OCI-LY7 (cell line): ENCODE measurements at regions not wholly inside any gene's neighbourhood (a gene's known extent, or its start where the extent isn't known, plus 50 kb on each side); places are given as distances from the start of the nearest gene placed in this dataset.

Experiments used
- BruUV-seq: library from RNA; stranded (reverse); fragments of 400-500 nt; replicated peaks from 2 replicates; lab custom pipeline; 2021; lab: Mats Ljungman, UMichigan
- CTCF ChIA-PET: fragments of 300-600 bp; sonication (Branson Sonifier 250); formaldehyde crosslinking; loops from one replicate; lab custom pipeline; 2022; ENCODE audit warnings: antibody characterized with exemption; ENCODE audit not compliant: unreplicated experiment; lab: Charles Lee
- POLR2A ChIA-PET: fragments of 300-600 bp; sonication (Branson Sonifier 250); formaldehyde crosslinking; loops from one replicate; lab custom pipeline; 2022; ENCODE audit warnings: antibody characterized with exemption; lab: Charles Lee
- DNase-seq: peaks from one replicate; pipeline ENCODE4 v3.0.0-alpha.2; 2015; ENCODE audit warnings: low spot score
- H2AFZ ChIP-seq: fragments of 200-600 bp; sonication (generic), shearing (Covaris generic); 2 replicates; pipeline ENCODE4 v1.6.1; 2014; ENCODE audit warnings: mild to moderate bottlenecking, antibody characterized with exemption, low read length, moderate library complexity
- H3K27ac ChIP-seq: fragments of 200-600 bp; sonication (generic); 2 replicates; pipeline ENCODE4 v1.5.1; 2014; ENCODE audit warnings: mixed run types, low read depth, mild to moderate bottlenecking, moderate library complexity, low read length, inconsistent platforms; ENCODE audit not compliant: poor library complexity, severe bottlenecking
- H3K36me3 ChIP-seq: fragments of 200-600 bp; sonication (generic); 2 replicates; pipeline ENCODE4 v1.6.1; 2014; ENCODE audit warnings: mild to moderate bottlenecking, antibody characterized with exemption, low read length, moderate library complexity, mixed read lengths; ENCODE audit not compliant: insufficient read depth
- H3K4me1 ChIP-seq: fragments of 200-600 bp; sonication (generic); 2 replicates; pipeline ENCODE4 v1.5.1; 2014; ENCODE audit warnings: mild to moderate bottlenecking, low read length; ENCODE audit not compliant: insufficient read depth, poor library complexity, severe bottlenecking
- H3K4me2 ChIP-seq: fragments of 200-600 bp; sonication (generic); 2 replicates; pipeline ENCODE4 v1.6.1; 2014; ENCODE audit warnings: mild to moderate bottlenecking, low read length
- H3K4me3 ChIP-seq: fragments of 200-600 bp; sonication (generic); 2 replicates; pipeline ENCODE4 v1.5.1; 2014; ENCODE audit warnings: mild to moderate bottlenecking, low read depth, low read length; ENCODE audit not compliant: poor library complexity, severe bottlenecking
- H3K79me2 ChIP-seq: fragments of 200-600 bp; sonication (generic); 2 replicates; pipeline ENCODE4 v1.6.1; 2016; ENCODE audit warnings: low read depth, mild to moderate bottlenecking, low read length, moderate library complexity, mixed read lengths; ENCODE audit not compliant: insufficient read depth
- H3K9me2 ChIP-seq: fragments of 200-600 bp; sonication (generic); 2 replicates; pipeline ENCODE4 v1.6.1; 2016; ENCODE audit warnings: mild to moderate bottlenecking, low read length, mixed read lengths; ENCODE audit not compliant: insufficient read depth
- H3K9me3 ChIP-seq: fragments of 200-600 bp; sonication (generic); 2 replicates; pipeline ENCODE4 v1.6.1; 2014; ENCODE audit warnings: mild to moderate bottlenecking, mixed run types, low read length, mixed read lengths
- H4K20me1 ChIP-seq: fragments of 200-600 bp; sonication (generic); 2 replicates; pipeline ENCODE4 v1.6.1; 2014; ENCODE audit warnings: mild to moderate bottlenecking, antibody characterized with exemption, low read length, moderate library complexity, mixed read lengths; ENCODE audit not compliant: insufficient read depth
- EZH2phosphoT487 ChIP-seq: fragments of 200-600 bp; sonication (generic); IDR thresholded peaks from 2 replicates; pipeline ENCODE4 v1.6.1; 2018; ENCODE audit warnings: low read depth, borderline replicate concordance, mild to moderate bottlenecking, mixed run types, antibody characterized with exemption, low read length, moderate library complexity, mixed read lengths
- intact Hi-C: fragments of 100-400 bp; cut with micrococcal nuclease; formaldehyde crosslinking; loops from one replicate; pipeline ENCODE4 v1.10.0; 2022; ENCODE audit not compliant: unreplicated experiment
- TF ChIP-seq, protein P1 (sequence below): fragments of 200-600 bp; sonication (generic); conservative IDR thresholded peaks from 2 replicates; pipeline ENCODE4 v1.5.1; 2014; ENCODE audit warnings: mild to moderate bottlenecking, antibody characterized with exemption, low read length, moderate library complexity, mixed read lengths

GRCh38 chr13:76319921-76320320 lies 566.3 kb downstream of the KCTD12 start:
- no peaks in the 10 kb centered on the region for H3K4me1 ChIP-seq
- ChIA-PET POLR2A (no interaction called here), CTCF (no interaction called here)
- no peaks in the 10 kb centered on the region for H4K20me1 ChIP-seq
- H3K27ac ChIP-seq: no peak overlapping the region
- H3K4me2 ChIP-seq: no peak overlapping the region
- H3K79me2 ChIP-seq: no peaks in the 10 kb centered on the region
- no peaks in the 10 kb centered on the region for H3K36me3 ChIP-seq
- H3K9me2 ChIP-seq: no peaks in the 10 kb centered on the region
- no TSS peak for BruUV-seq
- no peaks in the 10 kb centered on the region for H3K9me3 ChIP-seq
- DNase-seq: no peak
- TF ChIP-seq EZH2phosphoT487: no peak
- H2AFZ ChIP-seq: no peak overlapping the region
- H3K4me3 ChIP-seq: no peak overlapping the region
- intact Hi-C loops: no loop called here

DNA sequence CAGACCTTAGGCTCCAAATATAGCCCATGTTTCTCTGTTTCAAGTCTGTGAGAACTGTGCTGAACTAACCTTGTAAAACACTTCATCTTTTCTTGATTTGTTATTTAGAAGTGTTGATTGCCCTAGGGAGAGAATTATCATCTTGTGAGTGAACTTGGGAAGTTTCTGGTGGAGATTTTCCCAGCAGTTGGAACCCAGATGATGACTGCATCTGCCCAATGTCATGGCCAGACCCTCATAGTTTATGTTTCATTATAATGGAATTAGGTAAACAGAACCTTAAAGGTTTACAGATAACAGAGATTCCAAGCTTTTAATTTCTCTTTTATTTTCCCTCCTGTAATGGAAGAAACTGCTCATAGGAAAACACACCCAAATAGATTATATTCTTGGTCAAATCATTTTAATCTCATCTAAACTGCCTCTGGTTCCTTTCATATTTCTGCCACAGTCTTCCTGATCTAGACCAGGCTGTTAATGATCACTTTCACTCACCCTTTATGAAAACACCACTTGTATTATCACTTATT lies 569.1 kb downstream of the KCTD12 start:
- no peak overlapping the region for H3K4me2 ChIP-seq
- no peaks in the 10 kb centered on the region for H3K79me2 ChIP-seq
- intact Hi-C loops: no loop called here
- H3K27ac ChIP-seq: no peak overlapping the region
- H3K4me1 ChIP-seq: no peaks in the 10 kb centered on the region
- H2AFZ ChIP-seq: no peak overlapping the region
- H3K9me2 ChIP-seq: no peaks in the 10 kb centered on the region; the same call in 1 of the 2 replicates
- H3K9me3 ChIP-seq: no peaks in the 10 kb centered on the region
- TF ChIP-seq, protein P1, sequence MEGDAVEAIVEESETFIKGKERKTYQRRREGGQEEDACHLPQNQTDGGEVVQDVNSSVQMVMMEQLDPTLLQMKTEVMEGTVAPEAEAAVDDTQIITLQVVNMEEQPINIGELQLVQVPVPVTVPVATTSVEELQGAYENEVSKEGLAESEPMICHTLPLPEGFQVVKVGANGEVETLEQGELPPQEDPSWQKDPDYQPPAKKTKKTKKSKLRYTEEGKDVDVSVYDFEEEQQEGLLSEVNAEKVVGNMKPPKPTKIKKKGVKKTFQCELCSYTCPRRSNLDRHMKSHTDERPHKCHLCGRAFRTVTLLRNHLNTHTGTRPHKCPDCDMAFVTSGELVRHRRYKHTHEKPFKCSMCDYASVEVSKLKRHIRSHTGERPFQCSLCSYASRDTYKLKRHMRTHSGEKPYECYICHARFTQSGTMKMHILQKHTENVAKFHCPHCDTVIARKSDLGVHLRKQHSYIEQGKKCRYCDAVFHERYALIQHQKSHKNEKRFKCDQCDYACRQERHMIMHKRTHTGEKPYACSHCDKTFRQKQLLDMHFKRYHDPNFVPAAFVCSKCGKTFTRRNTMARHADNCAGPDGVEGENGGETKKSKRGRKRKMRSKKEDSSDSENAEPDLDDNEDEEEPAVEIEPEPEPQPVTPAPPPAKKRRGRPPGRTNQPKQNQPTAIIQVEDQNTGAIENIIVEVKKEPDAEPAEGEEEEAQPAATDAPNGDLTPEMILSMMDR: no peak
- TF ChIP-seq EZH2phosphoT487: no peak
- H3K4me3 ChIP-seq: no peak overlapping the region
- CTCF ChIA-PET: no interaction called here
- DNase-seq: no peak
- POLR2A ChIA-PET: interaction anchor here (1.0 to 1.1 kb wide), 2 partner anchors 10 kb away, joined by 3 to 9 read pairs; no protein-coding TSS in a partner anchor
- BruUV-seq: no TSS peak
- no peaks in the 10 kb centered on the region for H4K20me1 ChIP-seq
- no peaks in the 10 kb centered on the region for H3K36me3 ChIP-seq

- DNase-seq: no peak
- H3K79me2 ChIP-seq: no peaks in the 10 kb centered on the region
- H3K4me3 ChIP-seq: no peak overlapping the region
- H3K9me2 ChIP-seq: no peaks in the 10 kb centered on the region; the same call in 1 of the 2 replicates
- ChIA-PET CTCF (no interaction called here), POLR2A (interaction anchor here (0.6 to 0.7 kb wide), 2 partner anchors 12 to 1419 kb away, joined by 3 to 4 read pairs; no protein-coding TSS in a partner anchor)
- TF ChIP-seq EZH2phosphoT487: no peak
- TF ChIP-seq, protein P1: no peak
- no peak overlapping the region for H3K27ac ChIP-seq
- intact Hi-C loops: no loop called here
- no peaks in the 10 kb centered on the region for H3K4me1 ChIP-seq
- H4K20me1 ChIP-seq: no peaks in the 10 kb centered on the region
- no peak overlapping the region for H3K4me2 ChIP-seq
- no TSS peak for BruUV-seq
- H3K9me3 ChIP-seq: no peaks in the 10 kb centered on the region
- H3K36me3 ChIP-seq: no peaks in the 10 kb centered on the region
- H2AFZ ChIP-seq: no peak overlapping the region
Measured at GRCh38 chr13:76314495-76314894, 571.7 kb downstream of the KCTD12 start.
